ENCODE measurements at regions not wholly inside any gene's neighbourhood (a gene's known extent, or its start where the extent isn't known, plus 50 kb on each side); places are given as distances from the start of the nearest gene placed in this dataset.

GRCh38 chr13:107846642-107847041 lies 368.7 kb downstream of the LIG4 start:
- Histone ChIP-seq H4K20me1 (ENCODE audit: low read depth, low read length) (no peaks in the 10 kb centered on the region), H3K27ac (ENCODE audit: low read depth, low read length) (no peak overlapping the region), H3K4me2 (ENCODE audit: low read depth, low read length, poor library complexity, severe bottlenecking) (no peak overlapping the region), H3K27me3 (ENCODE audit: low read length) (no peaks in the 10 kb centered on the region), H3K4me3 (ENCODE audit: insufficient read depth, low read length, poor library complexity, severe bottlenecking) (no peak overlapping the region), H3K9me3 (ENCODE audit: insufficient read depth, low read length) (no peaks in the 10 kb centered on the region), H3F3A (ENCODE audit: insufficient read depth) (no peaks in the 10 kb centered on the region), H3K79me2 (ENCODE audit: insufficient read depth, low read length) (no peaks in the 10 kb centered on the region), H3K36me3 (ENCODE audit: low read length) (no peaks in the 10 kb centered on the region), H2AFZ (ENCODE audit: low read depth, low read length, severe bottlenecking) (no peak overlapping the region), H3K9me2 (replicated peaks; ENCODE audit: insufficient read depth, low read length) (no peaks in the 10 kb centered on the region), H3K9ac (ENCODE audit: low read length) (no peak overlapping the region)
- TF ChIP-seq EZH2phosphoT487 (conservative IDR thresholded peaks at IDR 0.05; ENCODE audit: low read length) (no peak), CTCF (IDR thresholded peaks at IDR 0.05; ENCODE audit: insufficient read depth, low read length, poor library complexity, severe bottlenecking) (no peak)

DNA sequence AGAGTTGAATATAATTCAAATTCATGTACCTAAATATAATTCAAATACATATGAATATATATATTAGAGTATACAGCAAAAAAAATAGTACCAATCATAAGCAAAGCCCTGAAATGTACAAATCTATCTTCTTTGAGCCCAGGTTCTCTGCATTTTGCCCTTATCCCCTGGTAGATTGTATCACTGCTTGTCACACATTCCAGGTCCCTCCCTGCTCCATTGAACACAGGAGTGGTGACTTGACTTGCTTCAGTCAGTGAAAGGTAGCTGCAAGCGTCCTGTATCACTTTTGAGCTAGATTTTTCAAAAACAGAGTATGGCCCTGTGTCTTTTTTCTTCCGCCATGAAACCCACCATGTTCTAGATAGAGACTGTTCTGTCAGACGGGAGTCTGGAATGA lies 369.4 kb downstream of the LIG4 start:
- Histone ChIP-seq H3K4me3 (ENCODE audit: insufficient read depth, low read length, poor library complexity, severe bottlenecking) (no peak overlapping the region), H3F3A (ENCODE audit: insufficient read depth) (no peaks in the 10 kb centered on the region), H3K9ac (ENCODE audit: low read length) (no peak overlapping the region), H3K9me3 (ENCODE audit: insufficient read depth, low read length) (no peaks in the 10 kb centered on the region), H3K27me3 (ENCODE audit: low read length) (no peaks in the 10 kb centered on the region), H3K9me2 (replicated peaks; ENCODE audit: insufficient read depth, low read length) (no peaks in the 10 kb centered on the region), H4K20me1 (ENCODE audit: low read depth, low read length) (no peaks in the 10 kb centered on the region), H3K79me2 (ENCODE audit: insufficient read depth, low read length) (no peaks in the 10 kb centered on the region), H3K4me2 (ENCODE audit: low read depth, low read length, poor library complexity, severe bottlenecking) (no peak overlapping the region), H3K36me3 (ENCODE audit: low read length) (no peaks in the 10 kb centered on the region), H2AFZ (ENCODE audit: low read depth, low read length, severe bottlenecking) (no peak overlapping the region), H3K27ac (ENCODE audit: low read depth, low read length) (no peak overlapping the region)
- TF ChIP-seq CTCF (IDR thresholded peaks at IDR 0.05; ENCODE audit: insufficient read depth, low read length, poor library complexity, severe bottlenecking) = no peak

DNA sequence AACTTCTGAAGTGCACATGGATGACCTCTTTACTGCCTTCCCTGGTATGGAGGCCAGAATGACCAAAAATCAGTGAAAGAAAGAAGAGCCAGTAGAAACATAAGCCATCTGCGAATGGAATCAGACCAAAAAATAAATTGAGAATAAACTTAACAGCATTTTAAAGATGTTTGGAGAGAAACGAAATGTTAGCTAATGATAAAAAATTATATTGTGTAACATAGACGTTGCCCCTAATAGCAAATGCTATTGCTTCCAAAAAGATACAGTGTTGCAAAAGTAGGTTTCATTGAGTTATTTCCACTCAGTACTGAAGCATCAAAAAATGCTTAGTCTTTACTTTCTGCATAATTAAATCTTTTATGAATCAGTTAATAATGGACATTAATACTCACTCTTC lies 371.7 kb downstream of the LIG4 start:
- Histone ChIP-seq H3K27me3 (ENCODE audit: low read length) (no peaks in the 10 kb centered on the region), H3K36me3 (ENCODE audit: low read length) (no peaks in the 10 kb centered on the region), H3K4me3 (ENCODE audit: insufficient read depth, low read length, poor library complexity, severe bottlenecking) (no peak overlapping the region), H3K4me2 (ENCODE audit: low read depth, low read length, poor library complexity, severe bottlenecking) (no peak overlapping the region), H2AFZ (ENCODE audit: low read depth, low read length, severe bottlenecking) (no peak overlapping the region), H3K9me3 (ENCODE audit: insufficient read depth, low read length) (no peaks in the 10 kb centered on the region), H3K9me2 (replicated peaks; ENCODE audit: insufficient read depth, low read length) (no peaks in the 10 kb centered on the region), H3K79me2 (ENCODE audit: insufficient read depth, low read length) (no peaks in the 10 kb centered on the region), H3K9ac (ENCODE audit: low read length) (no peak overlapping the region), H4K20me1 (ENCODE audit: low read depth, low read length) (no peaks in the 10 kb centered on the region), H3F3A (ENCODE audit: insufficient read depth) (no peaks in the 10 kb centered on the region), H3K27ac (ENCODE audit: low read depth, low read length) (no peak overlapping the region)
- TF ChIP-seq EZH2phosphoT487 (conservative IDR thresholded peaks at IDR 0.05; ENCODE audit: low read length) = no peak

DNA sequence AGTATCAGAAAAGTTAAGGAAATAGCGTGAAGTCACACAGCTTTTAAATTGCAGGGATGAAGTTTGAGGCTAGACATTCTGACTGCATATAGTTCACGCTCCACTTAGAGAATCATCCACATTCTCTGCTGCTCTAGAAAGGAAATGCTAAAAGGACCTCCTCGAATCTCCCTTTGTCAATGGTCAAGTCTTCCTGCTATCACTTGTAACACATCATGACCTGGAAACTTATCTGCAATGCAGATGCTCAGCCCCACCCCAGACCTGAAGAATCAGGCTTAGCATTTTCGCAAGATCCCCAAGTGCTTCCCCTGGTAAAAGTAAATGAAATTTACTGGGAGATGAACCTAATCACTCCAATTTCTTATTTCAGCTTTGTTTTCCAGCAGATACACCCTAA lies 372.1 kb downstream of the LIG4 start:
- Histone ChIP-seq H3K27ac (ENCODE audit: low read depth, low read length) (no peak overlapping the region), H3K4me2 (ENCODE audit: low read depth, low read length, poor library complexity, severe bottlenecking) (no peak overlapping the region), H3K27me3 (ENCODE audit: low read length) (no peaks in the 10 kb centered on the region), H3K9me3 (ENCODE audit: insufficient read depth, low read length) (no peaks in the 10 kb centered on the region), H3K79me2 (ENCODE audit: insufficient read depth, low read length) (no peaks in the 10 kb centered on the region), H3K9me2 (replicated peaks; ENCODE audit: insufficient read depth, low read length) (no peaks in the 10 kb centered on the region), H4K20me1 (ENCODE audit: low read depth, low read length) (no peaks in the 10 kb centered on the region), H3K4me3 (ENCODE audit: insufficient read depth, low read length, poor library complexity, severe bottlenecking) (no peak overlapping the region), H2AFZ (ENCODE audit: low read depth, low read length, severe bottlenecking) (no peak overlapping the region), H3K9ac (ENCODE audit: low read length) (no peak overlapping the region), H3K36me3 (ENCODE audit: low read length) (no peaks in the 10 kb centered on the region), H3F3A (ENCODE audit: insufficient read depth) (no peaks in the 10 kb centered on the region)
- no peak for TF ChIP-seq CTCF (IDR thresholded peaks at IDR 0.05; ENCODE audit: insufficient read depth, low read length, poor library complexity, severe bottlenecking)
- TF ChIP-seq EZH2phosphoT487 (conservative IDR thresholded peaks at IDR 0.05; ENCODE audit: low read length) = no peak

Data from SU-DHL-6 (cell line).